Nephron (organoid): ENCODE measurements at regions not wholly inside any gene's neighbourhood (a gene's known extent, or its start where the extent isn't known, plus 50 kb on each side); places are given as distances from the start of the nearest gene placed in this dataset.

ENCODE experiments used
- H3K27ac Mint-ChIP-seq, 3 experiments: 2 replicates each; pipeline ENCODE4 v1.8.0; 2020; ENCODE audit warnings: mixed read lengths in 3 of 3, mild to moderate bottlenecking in 2 of 3, moderate library complexity in 1 of 3
- H3K27me3 Mint-ChIP-seq: 2 replicates; pipeline ENCODE4 v1.8.0; 2021; ENCODE audit warnings: low read depth, mild to moderate bottlenecking, moderate library complexity, mixed read lengths
- H3K36me3 Mint-ChIP-seq: 2 replicates; pipeline ENCODE4 v1.8.0; 2020; ENCODE audit warnings: low read depth, mixed read lengths
- H3K4me1 Mint-ChIP-seq: 2 replicates; pipeline ENCODE4 v1.8.0; 2020; ENCODE audit warnings: mixed read lengths
- H3K4me3 Mint-ChIP-seq, 3 experiments: 2 replicates each; pipeline ENCODE4 v1.8.0; 2020; ENCODE audit warnings: mild to moderate bottlenecking in 3 of 3, mixed read lengths in 3 of 3, moderate library complexity in 2 of 3
- H3K9me3 Mint-ChIP-seq: 2 replicates; pipeline ENCODE4 v1.8.0; 2020; ENCODE audit warnings: mixed read lengths
- CTCF ChIP-seq, 3 experiments: fragments of 200-600 bp; sonication (generic); IDR thresholded peaks; one replicate each; pipeline ENCODE4 v1.5.0; 2021; ENCODE audit warnings: antibody characterized with exemption in 3 of 3; ENCODE audit not compliant: unreplicated experiment in 3 of 3

- no peak for TF ChIP-seq CTCF (IDR thresholded peaks at IDR 0.05; ENCODE audit: unreplicated experiment in 3 of 3)
- H3K36me3 Mint-ChIP-seq: no peaks in the 10 kb centered on the region
- H3K4me1 Mint-ChIP-seq: no peaks in the 10 kb centered on the region
- peaks cover 3% of the 10 kb centered on the region for H3K9me3 Mint-ChIP-seq
- no peaks in the 10 kb centered on the region for H3K27me3 Mint-ChIP-seq
- H3K4me3 Mint-ChIP-seq: no peak overlapping the region
- H3K27ac Mint-ChIP-seq: no peak overlapping the region
Observed at GRCh38 chr14:40139657-40140056, 707.4 kb upstream of the FBXO33 start.

- H3K27ac Mint-ChIP-seq: no peak overlapping the region
- H3K4me3 Mint-ChIP-seq: no peak overlapping the region
- peaks cover 3% of the 10 kb centered on the region for H3K9me3 Mint-ChIP-seq
- no peak for TF ChIP-seq CTCF (IDR thresholded peaks at IDR 0.05; ENCODE audit: unreplicated experiment in 3 of 3)
- H3K36me3 Mint-ChIP-seq: no peaks in the 10 kb centered on the region
- H3K27me3 Mint-ChIP-seq: no peaks in the 10 kb centered on the region
- H3K4me1 Mint-ChIP-seq: no peaks in the 10 kb centered on the region
Observed at GRCh38 chr14:40133463-40133862, 701.2 kb upstream of the FBXO33 start.

GRCh38 chr14:40129159-40129558, 696.9 kb upstream of the FBXO33 start:
- TF ChIP-seq CTCF (IDR thresholded peaks at IDR 0.05; ENCODE audit: unreplicated experiment in 3 of 3): no peak
- peaks cover 5% of the 10 kb centered on the region for H3K4me1 Mint-ChIP-seq
- H3K9me3 Mint-ChIP-seq: peaks cover 2% of the 10 kb centered on the region
- H3K36me3 Mint-ChIP-seq: no peaks in the 10 kb centered on the region
- H3K4me3 Mint-ChIP-seq: no peak overlapping the region
- H3K27me3 Mint-ChIP-seq: no peaks in the 10 kb centered on the region
- no peak overlapping the region for H3K27ac Mint-ChIP-seq

- no peak overlapping the region for H3K4me3 Mint-ChIP-seq
- H3K27me3 Mint-ChIP-seq: no peaks in the 10 kb centered on the region
- TF ChIP-seq CTCF (IDR thresholded peaks at IDR 0.05; ENCODE audit: unreplicated experiment in 3 of 3): no peak
- peak overlapping the region; percentile 88 to 97 (median 92) for H3K27ac Mint-ChIP-seq
- H3K4me1 Mint-ChIP-seq: peaks cover 31% of the 10 kb centered on the region
- H3K36me3 Mint-ChIP-seq: no peaks in the 10 kb centered on the region
- H3K9me3 Mint-ChIP-seq: peaks cover 4% of the 10 kb centered on the region
Observed at GRCh38 chr14:40123816-40124215, 691.6 kb upstream of the FBXO33 start.

GRCh38 chr14:40122968-40123648, 690.9 kb upstream of the FBXO33 start:
- no peak overlapping the region for H3K4me3 Mint-ChIP-seq
- H3K27ac Mint-ChIP-seq: peak overlapping the region; percentile 88 to 97 (median 92)
- H3K27me3 Mint-ChIP-seq: no peaks in the 10 kb centered on the region
- no peak for TF ChIP-seq CTCF (IDR thresholded peaks at IDR 0.05; ENCODE audit: unreplicated experiment in 3 of 3)
- peaks cover 10% of the 10 kb centered on the region for H3K9me3 Mint-ChIP-seq
- peaks cover 31% of the 10 kb centered on the region for H3K4me1 Mint-ChIP-seq
- H3K36me3 Mint-ChIP-seq: no peaks in the 10 kb centered on the region

- Mint-ChIP-seq H3K4me3 (no peak overlapping the region), H3K27me3 (no peaks in the 10 kb centered on the region), H3K4me1 (peaks cover 31% of the 10 kb centered on the region), H3K36me3 (no peaks in the 10 kb centered on the region), H3K27ac (peak overlapping the region in 1 of 3 experiments; percentile 76), H3K9me3 (peaks cover 11% of the 10 kb centered on the region)
- TF ChIP-seq CTCF (IDR thresholded peaks at IDR 0.05; ENCODE audit: unreplicated experiment in 3 of 3): no peak
Observed at GRCh38 chr14:40119765-40120164, 687.5 kb upstream of the FBXO33 start.
